Activated CD4-positive, alpha-beta T cell treated with anti-CD3 and anti-CD28 coated beads, Interleukin-2, amount 50 U/mL, for 1 hour (primary cell): ENCODE measurements at regions not wholly inside any gene's neighbourhood (a gene's known extent, or its start where the extent isn't known, plus 50 kb on each side); places are given as distances from the start of the nearest gene placed in this dataset.

ENCODE experiments used
- DNase-seq: peaks from one replicate; pipeline ENCODE4 v3.0.0-alpha.2; 2020

DNA sequence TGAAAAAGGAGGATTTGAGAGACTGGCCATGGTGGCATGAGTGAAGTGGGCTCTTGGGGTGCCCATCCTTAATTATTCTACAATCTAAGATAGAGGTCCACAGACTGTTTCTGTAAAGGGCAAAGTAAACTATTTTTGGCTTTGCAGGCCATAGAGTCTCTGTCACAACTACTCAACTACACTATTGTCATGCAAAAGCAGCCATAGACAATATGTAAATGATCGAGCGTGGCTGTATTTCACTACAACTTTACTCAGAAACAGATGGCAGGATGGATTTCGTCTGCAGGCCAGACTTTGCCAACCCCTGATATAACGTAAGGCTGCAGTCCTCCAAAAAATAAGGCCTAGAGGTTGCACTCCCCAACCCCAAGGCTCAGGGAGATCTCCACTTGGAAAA is 58.2 kb upstream of the NAA20 start:
- DNase-seq, result no peak

DNA sequence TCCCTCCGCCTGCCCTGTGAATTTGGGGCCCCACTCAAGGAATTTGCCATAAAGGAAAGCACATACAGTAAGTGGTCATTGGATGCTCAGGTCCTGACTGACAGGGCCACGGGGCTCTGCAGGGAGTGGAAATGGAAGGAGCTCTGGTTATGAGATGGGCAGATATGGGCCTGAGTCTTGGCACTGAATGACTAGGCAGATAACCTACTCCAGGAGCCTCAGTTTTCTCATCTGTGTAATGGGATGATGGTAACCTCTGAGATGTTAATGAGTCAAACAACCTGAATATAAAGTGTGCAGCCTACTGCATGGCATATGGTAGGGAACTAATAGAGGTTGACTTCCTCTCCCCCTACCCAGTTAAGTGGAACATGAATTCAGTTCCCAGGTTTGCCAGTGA is 56.4 kb upstream of the NAA20 start:
- no peak for DNase-seq

DNA sequence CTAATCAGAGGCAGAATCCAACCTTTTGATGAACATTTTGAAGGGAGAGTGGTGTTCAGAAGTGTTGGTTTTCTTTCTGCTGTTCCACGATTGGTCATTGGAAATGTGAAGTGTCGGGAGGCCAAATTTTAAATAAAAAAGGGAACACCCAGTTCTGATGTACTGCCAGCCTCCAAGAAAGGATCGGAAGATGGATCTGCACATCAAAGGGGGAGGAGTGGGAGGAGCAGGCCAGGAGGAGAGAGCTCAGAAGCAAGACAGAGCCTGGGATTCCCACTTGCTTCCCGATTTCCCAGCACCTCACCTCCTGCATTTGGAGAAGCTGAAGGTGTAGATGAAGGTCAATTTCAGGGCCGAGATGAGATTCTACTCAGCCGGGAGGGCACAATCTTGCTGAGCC is 55.9 kb upstream of the NAA20 start:
- no peak for DNase-seq

DNA sequence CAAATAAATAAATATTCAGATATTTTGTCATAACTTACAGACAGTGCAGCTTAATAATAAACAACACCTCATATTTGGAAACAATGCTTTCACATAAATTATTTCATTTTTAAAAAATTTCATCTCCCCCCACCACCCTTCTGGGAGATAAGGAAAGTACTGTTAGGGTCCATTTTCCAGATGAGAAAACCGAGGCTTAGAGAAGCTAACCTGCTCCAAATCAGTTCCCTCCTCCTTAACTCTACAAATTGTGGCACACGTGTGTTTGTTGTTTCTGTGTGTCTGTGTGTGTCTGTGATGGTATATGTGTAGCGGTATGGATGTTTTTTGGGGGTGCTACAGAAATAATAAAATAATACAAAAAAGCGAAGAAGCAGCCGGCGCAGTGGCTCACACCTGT is 54.2 kb upstream of the NAA20 start:
- no peak for DNase-seq

DNA sequence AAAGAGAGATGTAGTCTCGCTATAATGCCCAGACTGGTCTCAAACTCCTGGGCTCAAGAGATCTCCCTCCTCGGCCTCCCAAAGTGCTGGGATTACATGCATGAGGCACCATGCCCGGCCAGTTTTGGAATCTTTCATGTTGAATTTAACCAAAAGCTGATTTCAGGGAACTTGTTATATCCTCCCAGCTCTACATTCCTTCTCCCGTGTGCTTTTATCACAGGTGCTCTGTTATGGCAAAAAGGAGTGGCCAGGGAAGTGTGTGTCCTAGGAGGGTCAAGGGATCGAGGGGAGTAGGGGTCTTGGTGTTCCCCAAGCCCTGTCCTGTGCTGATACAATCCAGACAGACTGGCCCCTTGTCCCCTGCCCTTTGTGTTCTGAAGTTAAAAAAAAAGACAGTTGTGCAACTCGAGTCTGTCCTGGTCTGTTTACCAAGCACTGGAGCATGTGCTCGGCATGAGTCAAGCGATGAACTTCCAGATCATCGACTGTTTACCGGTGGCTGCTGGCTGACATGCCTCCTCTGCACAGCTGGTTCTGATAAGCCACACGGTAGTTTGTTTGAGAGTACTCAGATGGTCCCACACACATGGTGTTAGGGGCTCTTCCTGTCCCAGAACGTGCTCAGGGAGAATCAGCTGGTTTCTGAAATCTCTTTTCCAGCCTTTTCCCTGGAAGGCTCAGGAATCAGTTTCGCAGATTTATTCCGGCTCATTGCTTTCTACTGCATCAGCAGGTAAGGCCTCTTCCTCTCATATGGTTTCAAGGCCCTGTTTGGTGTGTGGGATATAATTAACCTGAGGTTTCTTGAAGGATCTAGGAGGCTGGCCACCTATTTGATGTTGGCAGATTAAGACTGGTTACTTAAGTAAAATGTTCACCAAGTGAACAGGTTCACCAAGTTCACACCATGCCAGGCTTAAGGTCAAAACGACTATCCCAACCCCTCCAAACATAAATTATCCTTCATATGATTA is 52.6 kb upstream of the NAA20 start:
- DNase-seq, result no peak

DNA sequence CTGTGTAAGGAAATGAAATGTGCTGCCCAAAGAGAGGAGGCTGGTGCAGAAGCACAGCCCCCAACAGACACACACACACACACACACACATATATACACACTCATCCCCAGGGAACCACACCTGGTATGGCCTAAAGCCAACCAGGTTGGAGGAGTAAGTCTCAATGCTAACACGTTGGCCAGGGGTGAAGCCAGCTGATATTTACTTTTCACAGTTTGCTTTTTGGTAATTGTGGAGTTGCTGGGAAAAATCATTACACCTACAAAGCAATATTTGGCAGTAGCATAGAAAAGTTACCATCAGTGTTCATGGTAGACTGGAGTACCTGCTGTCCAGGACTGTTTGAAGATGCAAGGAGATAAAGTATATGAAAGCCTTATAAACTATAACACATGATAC is 50.3 kb upstream of the NAA20 start:
- DNase-seq, result no peak
